ENCODE measurements at regions not wholly inside any gene's neighbourhood (a gene's known extent, or its start where the extent isn't known, plus 50 kb on each side); places are given as distances from the start of the nearest gene placed in this dataset.
"Not testable (repeated sequence)": the region's sequence is repeated elsewhere in the genome, so short reads cannot be mapped to it uniquely, and the experiment has no call there.

DNA sequence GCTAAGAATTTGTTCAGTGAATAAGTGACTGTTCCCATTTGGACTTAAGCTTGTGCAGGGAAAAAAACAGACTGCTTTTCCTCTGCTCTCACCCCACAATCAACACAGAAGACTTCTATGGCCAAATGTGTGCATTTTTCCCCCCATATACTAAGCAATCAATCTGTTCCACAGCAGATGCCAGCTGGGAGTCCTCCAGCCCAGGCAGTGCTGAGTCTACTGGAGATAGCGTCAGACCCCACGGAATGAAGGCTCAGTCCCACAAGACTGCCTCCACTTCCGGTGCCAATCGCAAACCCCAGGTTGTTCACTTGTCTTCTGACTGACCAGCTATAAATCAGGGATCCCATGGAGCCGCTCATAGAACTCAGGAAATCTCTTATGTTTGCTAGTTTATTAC lies 69.5 kb upstream of the ANKRD10 start:
- TF ChIP-seq, protein P1, sequence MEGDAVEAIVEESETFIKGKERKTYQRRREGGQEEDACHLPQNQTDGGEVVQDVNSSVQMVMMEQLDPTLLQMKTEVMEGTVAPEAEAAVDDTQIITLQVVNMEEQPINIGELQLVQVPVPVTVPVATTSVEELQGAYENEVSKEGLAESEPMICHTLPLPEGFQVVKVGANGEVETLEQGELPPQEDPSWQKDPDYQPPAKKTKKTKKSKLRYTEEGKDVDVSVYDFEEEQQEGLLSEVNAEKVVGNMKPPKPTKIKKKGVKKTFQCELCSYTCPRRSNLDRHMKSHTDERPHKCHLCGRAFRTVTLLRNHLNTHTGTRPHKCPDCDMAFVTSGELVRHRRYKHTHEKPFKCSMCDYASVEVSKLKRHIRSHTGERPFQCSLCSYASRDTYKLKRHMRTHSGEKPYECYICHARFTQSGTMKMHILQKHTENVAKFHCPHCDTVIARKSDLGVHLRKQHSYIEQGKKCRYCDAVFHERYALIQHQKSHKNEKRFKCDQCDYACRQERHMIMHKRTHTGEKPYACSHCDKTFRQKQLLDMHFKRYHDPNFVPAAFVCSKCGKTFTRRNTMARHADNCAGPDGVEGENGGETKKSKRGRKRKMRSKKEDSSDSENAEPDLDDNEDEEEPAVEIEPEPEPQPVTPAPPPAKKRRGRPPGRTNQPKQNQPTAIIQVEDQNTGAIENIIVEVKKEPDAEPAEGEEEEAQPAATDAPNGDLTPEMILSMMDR (IDR thresholded peaks at IDR 0.05; ENCODE audit: insufficient read depth, low read length, severe bottlenecking), result no peak
- DNase-seq (ENCODE audit: low read depth), result no peak
- no peak for FAIRE-seq
- Histone ChIP-seq H3K27me3 (ENCODE audit: control insufficient read depth, insufficient read depth, low read length) (peaks cover 4% of the 10 kb centered on the region), H3K36me3 (ENCODE audit: control insufficient read depth, insufficient read depth, low read length) (no peaks in the 10 kb centered on the region), H3K4me3 (ENCODE audit: low read depth, low read length) (no peak overlapping the region)

DNA sequence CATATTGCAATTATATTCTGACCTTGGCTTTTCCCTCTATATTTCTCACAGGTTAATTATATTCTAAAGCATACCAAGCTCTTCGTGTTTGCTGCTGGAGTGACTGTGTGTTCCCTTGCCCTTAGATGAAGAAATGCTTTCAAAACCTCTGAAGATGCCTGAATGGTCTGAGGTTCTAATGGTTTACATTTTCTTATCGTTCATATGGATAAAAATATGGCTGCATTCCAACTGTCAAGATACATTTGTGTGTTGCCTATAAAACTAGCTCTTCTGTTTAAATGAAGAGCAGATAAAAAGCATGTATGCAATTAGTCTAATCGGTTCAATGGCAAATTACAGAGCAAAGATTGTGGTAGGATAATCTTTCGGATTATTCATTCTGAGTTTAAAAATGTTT lies 68.4 kb upstream of the ANKRD10 start:
- TF ChIP-seq, protein P1 (IDR thresholded peaks at IDR 0.05; ENCODE audit: insufficient read depth, low read length, severe bottlenecking), result no peak
- FAIRE-seq, result no peak
- H3K36me3 ChIP-seq (ENCODE audit: control insufficient read depth, insufficient read depth, low read length), result no peaks in the 10 kb centered on the region
- DNase-seq (ENCODE audit: low read depth), result no peak
- no peak overlapping the region for H3K4me3 ChIP-seq (ENCODE audit: low read depth, low read length)
- peaks cover 4% of the 10 kb centered on the region for H3K27me3 ChIP-seq (ENCODE audit: control insufficient read depth, insufficient read depth, low read length)

DNA sequence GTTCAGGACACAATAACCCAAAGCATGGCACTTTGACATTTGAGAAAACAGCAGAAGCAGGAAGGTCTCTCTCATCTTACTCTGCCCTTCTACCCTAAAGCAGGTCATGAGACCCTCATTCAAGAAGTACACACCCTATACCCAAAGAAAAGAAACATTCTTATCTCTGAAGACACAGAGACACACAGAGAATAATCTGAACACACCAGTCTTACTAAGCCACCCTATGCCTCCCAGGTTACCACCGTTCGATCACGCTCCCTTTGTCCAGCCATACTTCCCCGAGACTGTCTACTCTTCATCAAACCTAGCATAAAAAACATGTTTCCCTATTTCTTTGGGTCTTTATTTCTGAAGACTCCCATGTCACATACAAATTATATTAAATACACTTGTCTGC lies 66.5 kb upstream of the ANKRD10 start:
- H3K27me3 ChIP-seq (ENCODE audit: control insufficient read depth, insufficient read depth, low read length), result peaks cover 4% of the 10 kb centered on the region
- TF ChIP-seq, protein P1 (IDR thresholded peaks at IDR 0.05; ENCODE audit: insufficient read depth, low read length, severe bottlenecking), result no peak
- DNase-seq (ENCODE audit: low read depth), result no peak
- H3K4me3 ChIP-seq (ENCODE audit: low read depth, low read length), result no peak overlapping the region
- FAIRE-seq, result no peak
- no peaks in the 10 kb centered on the region for H3K36me3 ChIP-seq (ENCODE audit: control insufficient read depth, insufficient read depth, low read length)

DNA sequence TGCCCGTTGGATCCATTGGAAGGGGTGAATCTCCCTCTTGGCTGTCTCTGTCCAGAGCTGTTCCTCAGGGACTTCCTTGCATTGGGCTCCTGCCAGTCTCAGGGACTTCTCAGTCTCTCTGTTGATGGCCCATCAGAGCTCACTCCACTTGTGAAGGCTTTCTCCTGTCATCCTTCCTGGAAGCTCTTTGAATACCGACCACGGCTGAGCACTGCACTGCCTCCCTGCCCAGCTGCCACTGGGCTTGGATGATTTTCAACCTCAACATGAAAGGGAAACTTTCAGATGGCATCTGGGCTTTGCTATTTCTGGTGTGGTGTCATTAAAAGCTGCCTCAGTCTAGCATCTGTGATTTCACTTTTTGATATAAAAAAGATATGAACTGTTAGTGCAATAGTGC lies 66.1 kb upstream of the ANKRD10 start:
- no peak overlapping the region for H3K4me3 ChIP-seq (ENCODE audit: low read depth, low read length)
- no peaks in the 10 kb centered on the region for H3K36me3 ChIP-seq (ENCODE audit: control insufficient read depth, insufficient read depth, low read length)
- no peak for DNase-seq (ENCODE audit: low read depth)
- peaks cover 4% of the 10 kb centered on the region for H3K27me3 ChIP-seq (ENCODE audit: control insufficient read depth, insufficient read depth, low read length)
- TF ChIP-seq, protein P1 (IDR thresholded peaks at IDR 0.05; ENCODE audit: insufficient read depth, low read length, severe bottlenecking), result no peak
- FAIRE-seq, result no peak

DNA sequence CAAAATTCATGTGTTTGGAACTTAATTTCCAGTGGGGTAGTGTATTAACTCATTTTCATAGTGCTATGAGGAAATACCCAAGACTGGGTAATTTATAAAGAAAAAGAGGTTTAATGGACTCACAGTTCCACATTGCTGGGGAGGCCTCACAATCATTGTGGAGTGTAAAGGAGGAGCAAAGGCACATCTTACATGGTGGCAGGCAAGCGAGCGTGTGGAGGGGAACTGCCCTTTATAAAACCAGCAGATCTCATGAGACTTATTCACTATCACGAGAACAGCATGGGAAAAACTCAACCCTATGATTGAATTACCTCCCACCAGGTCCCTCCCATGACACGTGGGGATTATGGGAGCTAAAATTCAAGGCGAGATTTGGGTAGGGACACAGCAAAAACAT lies 64.3 kb upstream of the ANKRD10 start:
- not testable (repeated sequence) for H3K36me3 ChIP-seq (ENCODE audit: control insufficient read depth, insufficient read depth, low read length)

DNA sequence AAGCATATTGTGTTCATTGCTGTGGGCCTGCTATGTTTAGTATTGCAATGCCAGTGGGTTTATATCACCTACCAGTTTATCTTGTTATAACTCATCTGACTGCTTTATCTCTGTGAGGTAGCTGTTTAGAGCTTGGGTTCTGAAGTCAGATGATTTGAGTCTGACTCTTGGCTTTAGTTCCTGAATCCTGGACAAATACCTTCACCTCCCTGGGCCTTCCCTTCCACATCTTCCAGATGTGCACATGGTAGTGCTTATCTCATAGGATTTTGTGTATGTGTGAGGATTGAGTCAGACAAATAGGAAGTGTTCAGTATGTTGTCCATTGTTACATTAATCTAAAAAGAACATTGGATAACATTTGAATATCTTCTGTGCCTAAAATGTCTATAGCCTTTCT lies 63.5 kb upstream of the ANKRD10 start:
- FAIRE-seq (no peak), DNase-seq (ENCODE audit: low read depth) (no peak)
- Histone ChIP-seq H3K27me3 (ENCODE audit: control insufficient read depth, insufficient read depth, low read length) (peaks cover 4% of the 10 kb centered on the region), H3K4me3 (ENCODE audit: low read depth, low read length) (no peak overlapping the region), H3K36me3 (ENCODE audit: control insufficient read depth, insufficient read depth, low read length) (no peaks in the 10 kb centered on the region)
- TF ChIP-seq, protein P1 (IDR thresholded peaks at IDR 0.05; ENCODE audit: insufficient read depth, low read length, severe bottlenecking), result no peak

More for the DNA sequence above, 64.3 kb upstream of the ANKRD10 start:
- not testable (repeated sequence) for H3K27me3 ChIP-seq (ENCODE audit: control insufficient read depth, insufficient read depth, low read length); H3K4me3 ChIP-seq (ENCODE audit: low read depth, low read length); DNase-seq (ENCODE audit: low read depth); FAIRE-seq
